Stimulated activated CD4-positive, alpha-beta T cell treated with anti-CD3 and anti-CD28 coated beads, Interleukin-1b, Interleukin-23, amount 100 ng/mL, for 4 hours (primary cell): ENCODE measurements at regions not wholly inside any gene's neighbourhood (a gene's known extent, or its start where the extent isn't known, plus 50 kb on each side); places are given as distances from the start of the nearest gene placed in this dataset.
"Not testable (repeated sequence)": the region's sequence is repeated elsewhere in the genome, so short reads cannot be mapped to it uniquely, and the experiment has no call there.

Experiments used
- DNase-seq, 2 donors: peaks; one replicate each; pipeline ENCODE4 v3.0.0-alpha.2; 2020; ENCODE audit warnings: low read depth in 2 of 2

GRCh38 chr10:11691319-11691755 lies 50.8 kb upstream of the ECHDC3 start:
- no peak for DNase-seq

- DNase-seq = no peak
Measured at GRCh38 chr10:11689945-11690736, 52.0 kb upstream of the ECHDC3 start.

- DNase-seq = not testable (repeated sequence)
Measured at GRCh38 chr10:11688448-11688795, 53.8 kb upstream of the ECHDC3 start.

- no peak for DNase-seq
Measured at GRCh38 chr10:11687779-11688447, 54.3 kb upstream of the ECHDC3 start.

GRCh38 chr10:11687357-11687771 lies 54.8 kb upstream of the ECHDC3 start:
- DNase-seq = no peak

- DNase-seq = peak in 1 of 2 donors; percentile 24
Measured at GRCh38 chr10:11685787-11686218, 56.4 kb upstream of the ECHDC3 start.

- DNase-seq = peak; percentile 30 to 34
Measured at GRCh38 chr10:11684717-11685645, 57.2 kb upstream of the ECHDC3 start.

- not testable (repeated sequence) for DNase-seq
Measured at GRCh38 chr10:11684341-11684716, 57.9 kb upstream of the ECHDC3 start.

- no peak for DNase-seq
Measured at GRCh38 chr10:11683529-11684320, 58.5 kb upstream of the ECHDC3 start.

- no peak for DNase-seq
Measured at GRCh38 chr10:11682851-11683250, 59.3 kb upstream of the ECHDC3 start.

GRCh38 chr10:11682267-11682683 lies 59.9 kb upstream of the ECHDC3 start:
- no peak for DNase-seq

GRCh38 chr10:11680496-11680895 lies 61.7 kb upstream of the ECHDC3 start:
- DNase-seq = no peak

- DNase-seq = no peak
Measured at GRCh38 chr10:11679946-11680345, 62.2 kb upstream of the ECHDC3 start.

GRCh38 chr10:11678074-11678793 lies 63.9 kb upstream of the ECHDC3 start:
- no peak for DNase-seq

GRCh38 chr10:11677480-11677879 lies 64.7 kb upstream of the ECHDC3 start:
- no peak for DNase-seq

GRCh38 chr10:11673346-11674280 lies 62.2 kb upstream of the USP6NL start:
- DNase-seq = no peak

- no peak for DNase-seq
Measured at GRCh38 chr10:11672836-11673235, 61.4 kb upstream of the USP6NL start.

- DNase-seq = no peak
Measured at GRCh38 chr10:11670381-11670780, 58.9 kb upstream of the USP6NL start.

- DNase-seq = no peak
Measured at GRCh38 chr10:11668847-11669610, 57.6 kb upstream of the USP6NL start.
